NT2/D1 (cell line): ENCODE measurements at regions not wholly inside any gene's neighbourhood (a gene's known extent, or its start where the extent isn't known, plus 50 kb on each side); places are given as distances from the start of the nearest gene placed in this dataset.
A peak's percentile ranks its signal among the peaks of the same experiment; 100 is the strongest.

Experiments used
- DNase-seq: peaks from one replicate; pipeline ENCODE4 v3.0.0-alpha.2; 2011; ENCODE audit warnings: low read depth, low spot score
- H3K27me3 ChIP-seq: 2 replicates; pipeline ENCODE4 v1.6.0; 2011; ENCODE audit warnings: mild to moderate bottlenecking; ENCODE audit not compliant: insufficient read length, insufficient read depth
- H3K36me3 ChIP-seq: 2 replicates; pipeline ENCODE4 v1.6.1; 2011; ENCODE audit warnings: mild to moderate bottlenecking, low read length, mixed read lengths; ENCODE audit not compliant: insufficient read depth, insufficient read length
- H3K4me1 ChIP-seq: 2 replicates; pipeline ENCODE4 v1.5.1; 2011; ENCODE audit not compliant: insufficient read depth, insufficient read length
- H3K4me3 ChIP-seq: 2 replicates; pipeline ENCODE4 v1.5.1; 2011; ENCODE audit warnings: low read depth; ENCODE audit not compliant: insufficient read length
- H3K9ac ChIP-seq: 2 replicates; pipeline ENCODE4 v1.6.0; 2011; ENCODE audit warnings: low read depth; ENCODE audit not compliant: insufficient read length
- H3K9me3 ChIP-seq: 2 replicates; pipeline ENCODE4 v1.5.1; 2011; ENCODE audit warnings: mild to moderate bottlenecking, low read length; ENCODE audit not compliant: insufficient read depth
- SUZ12 ChIP-seq: IDR thresholded peaks from 2 replicates; pipeline ENCODE4 v1.6.1; 2011; ENCODE audit not compliant: insufficient read length, insufficient read depth; ENCODE audit errors: extremely low read depth
- YY1 ChIP-seq: IDR thresholded peaks from 2 replicates; pipeline ENCODE4 v1.6.1; 2011; ENCODE audit not compliant: insufficient read length, insufficient read depth
- ZNF274 ChIP-seq: IDR thresholded peaks from 2 replicates; pipeline ENCODE4 v1.6.1; 2011; ENCODE audit warnings: mild to moderate bottlenecking, low read depth, low read length

GRCh38 chr13:109859898-109860297, 73.5 kb upstream of the IRS2 start:
- no peak overlapping the region for H3K4me3 ChIP-seq
- H3K9me3 ChIP-seq = no peaks in the 10 kb centered on the region
- no peaks in the 10 kb centered on the region for H3K36me3 ChIP-seq
- TF ChIP-seq SUZ12 (no peak), YY1 (no peak)
- no peaks in the 10 kb centered on the region for H3K27me3 ChIP-seq
- no peaks in the 10 kb centered on the region for H3K4me1 ChIP-seq
- no peak for DNase-seq
- H3K9ac ChIP-seq = no peak overlapping the region

GRCh38 chr13:109859216-109859835, 72.9 kb upstream of the IRS2 start:
- TF ChIP-seq YY1 = no peak
- TF ChIP-seq SUZ12 = no peak
- no peak for TF ChIP-seq ZNF274
- no peak for DNase-seq

GRCh38 chr13:109858319-109858718, 71.9 kb upstream of the IRS2 start:
- no peak for TF ChIP-seq YY1
- no peak for TF ChIP-seq ZNF274
- TF ChIP-seq SUZ12 = no peak
- no peaks in the 10 kb centered on the region for H3K4me1 ChIP-seq
- H3K9ac ChIP-seq = no peak overlapping the region
- no peak for DNase-seq
- H3K4me3 ChIP-seq = no peak overlapping the region
- H3K27me3 ChIP-seq = no peaks in the 10 kb centered on the region
- H3K9me3 ChIP-seq = no peaks in the 10 kb centered on the region
- no peaks in the 10 kb centered on the region for H3K36me3 ChIP-seq

More at GRCh38 chr13:109859216-109859835, 72.9 kb upstream of the IRS2 start:
- Histone ChIP-seq H3K9ac (no peak overlapping the region), H3K36me3 (no peaks in the 10 kb centered on the region), H3K4me3 (no peak overlapping the region), H3K27me3 (no peaks in the 10 kb centered on the region), H3K4me1 (no peaks in the 10 kb centered on the region), H3K9me3 (no peaks in the 10 kb centered on the region)

GRCh38 chr13:109857803-109858202, 71.4 kb upstream of the IRS2 start:
- no peak for TF ChIP-seq YY1
- no peak for TF ChIP-seq SUZ12
- no peak for TF ChIP-seq ZNF274
- no peak overlapping the region for H3K9ac ChIP-seq
- no peak overlapping the region for H3K4me3 ChIP-seq
- no peaks in the 10 kb centered on the region for H3K9me3 ChIP-seq
- H3K36me3 ChIP-seq = no peaks in the 10 kb centered on the region
- no peaks in the 10 kb centered on the region for H3K27me3 ChIP-seq
- no peaks in the 10 kb centered on the region for H3K4me1 ChIP-seq
- DNase-seq = peak; percentile 33

GRCh38 chr13:109857325-109857724, 70.9 kb upstream of the IRS2 start:
- no peak for TF ChIP-seq SUZ12
- TF ChIP-seq ZNF274 = no peak
- no peak for TF ChIP-seq YY1
- H3K9me3 ChIP-seq = no peaks in the 10 kb centered on the region
- H3K27me3 ChIP-seq = no peaks in the 10 kb centered on the region
- no peak overlapping the region for H3K4me3 ChIP-seq
- no peaks in the 10 kb centered on the region for H3K4me1 ChIP-seq
- H3K9ac ChIP-seq = no peak overlapping the region
- no peaks in the 10 kb centered on the region for H3K36me3 ChIP-seq
- no peak for DNase-seq

- TF ChIP-seq ZNF274 = no peak
- no peak for TF ChIP-seq YY1
- TF ChIP-seq SUZ12 = no peak
- no peak overlapping the region for H3K4me3 ChIP-seq
- no peak for DNase-seq
- H3K9me3 ChIP-seq = no peaks in the 10 kb centered on the region
- no peaks in the 10 kb centered on the region for H3K4me1 ChIP-seq
- no peaks in the 10 kb centered on the region for H3K36me3 ChIP-seq
- no peaks in the 10 kb centered on the region for H3K27me3 ChIP-seq
- no peak overlapping the region for H3K9ac ChIP-seq
These were observed 70.0 kb upstream of the IRS2 start for GRCh38 chr13:109856350-109856749.

GRCh38 chr13:109853153-109853552, 66.8 kb upstream of the IRS2 start:
- TF ChIP-seq YY1 (no peak), ZNF274 (no peak), SUZ12 (no peak)
- H3K27me3 ChIP-seq = no peaks in the 10 kb centered on the region
- no peak for DNase-seq
- H3K4me3 ChIP-seq = no peak overlapping the region
- no peak overlapping the region for H3K9ac ChIP-seq
- H3K36me3 ChIP-seq = no peaks in the 10 kb centered on the region
- no peaks in the 10 kb centered on the region for H3K9me3 ChIP-seq
- no peaks in the 10 kb centered on the region for H3K4me1 ChIP-seq
